Keratinocyte (primary cell): ENCODE measurements at regions not wholly inside any gene's neighbourhood (a gene's known extent, or its start where the extent isn't known, plus 50 kb on each side); places are given as distances from the start of the nearest gene placed in this dataset.

Experiments
- DNase-seq: peaks from one replicate; pipeline ENCODE4 v3.0.0-alpha.2; 2011; ENCODE audit warnings: low read depth, missing footprints, low spot score
- FAIRE-seq: peaks from 2 replicates; lab custom pipeline; 2011; peaks lifted over from hg19 to GRCh38; lab: Jason Lieb, UNC
- H2AFZ ChIP-seq: 2 replicates; pipeline ENCODE4 v1.6.0; 2012; ENCODE audit warnings: low read length, control low read depth, inconsistent platforms; ENCODE audit not compliant: control insufficient read depth
- H3K27ac ChIP-seq: 2 replicates; pipeline ENCODE4 v1.5.1; 2011; ENCODE audit warnings: low read length; ENCODE audit not compliant: control insufficient read depth, insufficient read depth
- H3K27me3 ChIP-seq: 3 replicates; pipeline ENCODE4 v1.6.0; 2011; ENCODE audit warnings: low read length; ENCODE audit not compliant: control insufficient read depth, insufficient read depth; ENCODE audit errors: extremely low read depth
- H3K36me3 ChIP-seq, 2 experiments: 2 replicates in 1 of 2; 3 replicates in 1 of 2; pipeline ENCODE4 v1.5.1; 2011; ENCODE audit warnings: low read length in 2 of 2, mild to moderate bottlenecking in 1 of 2; ENCODE audit not compliant: control insufficient read depth in 2 of 2, insufficient read depth in 2 of 2; ENCODE audit errors: extremely low read depth in 1 of 2
- H3K4me1 ChIP-seq: 3 replicates; pipeline ENCODE4 v1.5.1; 2011; ENCODE audit warnings: low read length; ENCODE audit not compliant: control insufficient read depth, insufficient read depth; ENCODE audit errors: extremely low read depth
- H3K4me2 ChIP-seq: 3 replicates; pipeline ENCODE4 v1.6.0; 2011; ENCODE audit warnings: low read depth, low read length; ENCODE audit not compliant: control insufficient read depth, insufficient read depth; ENCODE audit errors: extremely low read depth
- H3K4me3 ChIP-seq, 3 experiments: fragments of 200-600 bp in 1 of 3; sonication (generic) in 1 of 3; 2 replicates in 2 of 3; 3 replicates in 1 of 3; pipeline ENCODE4 v1.5.1; 2011 to 2016; ENCODE audit warnings: low read length in 3 of 3, mild to moderate bottlenecking in 3 of 3, control low read depth in 2 of 3, inconsistent platforms in 1 of 3, low read depth in 1 of 3, mixed read lengths in 1 of 3, mixed run types in 1 of 3, moderate library complexity in 1 of 3; ENCODE audit not compliant: control insufficient read depth in 2 of 3, insufficient read depth in 2 of 3; ENCODE audit errors: extremely low read depth in 1 of 3
- H3K79me2 ChIP-seq: 2 replicates; pipeline ENCODE4 v1.6.0; 2012; ENCODE audit warnings: low read length; ENCODE audit not compliant: control insufficient read depth, insufficient read depth
- H3K9ac ChIP-seq: 3 replicates; pipeline ENCODE4 v1.6.0; 2011; ENCODE audit warnings: low read length; ENCODE audit not compliant: control insufficient read depth, insufficient read depth; ENCODE audit errors: extremely low read depth
- H3K9me1 ChIP-seq: 3 replicates; pipeline ENCODE4 v1.6.0; 2011; ENCODE audit warnings: low read length; ENCODE audit not compliant: control insufficient read depth, insufficient read depth; ENCODE audit errors: extremely low read depth
- H3K9me3 ChIP-seq: 2 replicates; pipeline ENCODE4 v1.5.1; 2012; ENCODE audit warnings: low read depth, low read length; ENCODE audit not compliant: control insufficient read depth
- H4K20me1 ChIP-seq: 3 replicates; pipeline ENCODE4 v1.6.0; 2011; ENCODE audit warnings: low read length; ENCODE audit not compliant: control insufficient read depth, insufficient read depth; ENCODE audit errors: extremely low read depth
- EZH2 ChIP-seq: IDR thresholded peaks from one replicate; pipeline ENCODE4 v1.6.1; 2012; ENCODE audit warnings: inconsistent platforms, mild to moderate bottlenecking, low read length, moderate library complexity
- dilution Hi-C: fragments of 300-500 bp; cut with MboI; formaldehyde crosslinking; loops from one replicate; pipeline ENCODE4 v1.7.0; 2020; ENCODE audit warnings: low sequenced_read_pairs; ENCODE audit not compliant: extremely low pct_ligation_motif_present
- TF ChIP-seq, protein P1 (sequence below), 3 experiments: IDR thresholded peaks in 1 of 3; conservative IDR thresholded peaks in 1 of 3; optimal IDR thresholded peaks in 1 of 3; 2 replicates in 2 of 3; 3 replicates in 1 of 3; pipeline versions ENCODE3 to v1.5.1; 2011; ENCODE audit warnings: low read length in 3 of 3, mild to moderate bottlenecking in 3 of 3, moderate library complexity in 2 of 3, control low read depth in 1 of 3, inconsistent platforms in 1 of 3; ENCODE audit not compliant: insufficient read depth in 2 of 3; ENCODE audit errors: extremely low read depth in 1 of 3

DNA sequence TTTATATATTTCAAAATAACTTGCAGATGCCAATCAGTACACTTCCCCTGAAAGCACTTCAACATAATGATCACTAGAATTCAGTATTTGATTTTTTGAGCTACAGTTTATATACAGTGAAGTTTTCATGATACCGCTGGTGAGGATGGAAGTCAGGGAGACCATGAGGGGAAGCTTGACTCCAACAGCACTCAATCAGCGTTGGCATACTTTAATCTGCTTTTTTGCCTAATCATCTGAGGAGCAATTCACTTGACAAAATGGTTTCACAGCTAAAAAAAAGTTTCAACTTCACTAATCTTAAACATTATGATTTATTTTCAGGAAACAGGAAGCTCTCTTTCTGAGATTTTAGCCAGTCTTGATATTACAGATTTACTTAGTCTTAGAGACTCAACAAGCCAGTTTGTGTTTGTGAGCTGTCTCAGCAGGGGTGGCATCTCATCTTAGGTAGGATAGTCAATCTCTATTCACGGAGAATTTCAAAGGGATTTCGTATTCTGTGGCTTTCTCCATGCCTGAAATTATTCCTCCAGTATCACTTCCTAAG, 111.4 kb upstream of the ARRDC3 start:
- Histone ChIP-seq H2AFZ (no peak overlapping the region), H3K9me1 (no peaks in the 10 kb centered on the region), H3K4me3 (no peak overlapping the region), H4K20me1 (no peaks in the 10 kb centered on the region), H3K36me3 (no peaks in the 10 kb centered on the region), H3K4me2 (no peak overlapping the region), H3K9me3 (no peaks in the 10 kb centered on the region), H3K27me3 (no peaks in the 10 kb centered on the region), H3K4me1 (no peaks in the 10 kb centered on the region), H3K27ac (no peak overlapping the region), H3K79me2 (no peaks in the 10 kb centered on the region), H3K9ac (no peak overlapping the region)
- dilution Hi-C loops, result no loop called here
- DNase-seq, result no peak
- FAIRE-seq, result no peak
- no peak for TF ChIP-seq EZH2
- TF ChIP-seq, protein P1, sequence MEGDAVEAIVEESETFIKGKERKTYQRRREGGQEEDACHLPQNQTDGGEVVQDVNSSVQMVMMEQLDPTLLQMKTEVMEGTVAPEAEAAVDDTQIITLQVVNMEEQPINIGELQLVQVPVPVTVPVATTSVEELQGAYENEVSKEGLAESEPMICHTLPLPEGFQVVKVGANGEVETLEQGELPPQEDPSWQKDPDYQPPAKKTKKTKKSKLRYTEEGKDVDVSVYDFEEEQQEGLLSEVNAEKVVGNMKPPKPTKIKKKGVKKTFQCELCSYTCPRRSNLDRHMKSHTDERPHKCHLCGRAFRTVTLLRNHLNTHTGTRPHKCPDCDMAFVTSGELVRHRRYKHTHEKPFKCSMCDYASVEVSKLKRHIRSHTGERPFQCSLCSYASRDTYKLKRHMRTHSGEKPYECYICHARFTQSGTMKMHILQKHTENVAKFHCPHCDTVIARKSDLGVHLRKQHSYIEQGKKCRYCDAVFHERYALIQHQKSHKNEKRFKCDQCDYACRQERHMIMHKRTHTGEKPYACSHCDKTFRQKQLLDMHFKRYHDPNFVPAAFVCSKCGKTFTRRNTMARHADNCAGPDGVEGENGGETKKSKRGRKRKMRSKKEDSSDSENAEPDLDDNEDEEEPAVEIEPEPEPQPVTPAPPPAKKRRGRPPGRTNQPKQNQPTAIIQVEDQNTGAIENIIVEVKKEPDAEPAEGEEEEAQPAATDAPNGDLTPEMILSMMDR (optimal IDR thresholded peaks at IDR 0.05 in 1 of 3, IDR thresholded peaks at IDR 0.05 in 1 of 3, conservative IDR thresholded peaks at IDR 0.05 in 1 of 3; ENCODE audit: extremely low read depth in 1 of 3, insufficient read depth in 2 of 3, low read length in 3 of 3), result no peak

DNA sequence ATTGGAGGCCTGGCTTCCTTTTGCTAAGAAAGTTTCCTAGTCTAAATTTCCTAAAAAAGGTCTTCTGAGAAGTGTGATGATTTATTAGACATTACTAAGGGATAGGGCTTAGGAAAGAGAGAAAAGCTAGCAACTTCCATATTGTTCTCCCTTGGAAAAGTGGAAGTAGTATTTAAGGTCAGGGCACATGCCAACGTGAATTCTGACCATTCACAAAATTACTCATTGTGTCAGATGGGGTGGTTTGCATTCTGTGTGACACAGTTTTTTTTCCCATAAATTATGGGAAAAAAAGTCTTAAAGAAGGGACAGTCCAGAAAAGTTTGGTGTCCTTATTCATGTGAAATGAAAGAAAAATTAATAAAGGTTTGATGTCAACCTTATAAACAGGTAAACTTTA, 110.0 kb upstream of the ARRDC3 start:
- dilution Hi-C loops, result no loop called here
- Histone ChIP-seq H3K79me2 (no peaks in the 10 kb centered on the region), H3K27me3 (no peaks in the 10 kb centered on the region), H3K36me3 (no peaks in the 10 kb centered on the region), H3K4me1 (no peaks in the 10 kb centered on the region), H3K4me2 (no peak overlapping the region), H3K9me3 (no peaks in the 10 kb centered on the region), H3K4me3 (no peak overlapping the region), H3K9ac (no peak overlapping the region), H3K27ac (no peak overlapping the region), H4K20me1 (no peaks in the 10 kb centered on the region), H3K9me1 (no peaks in the 10 kb centered on the region), H2AFZ (no peak overlapping the region)
- DNase-seq (no peak), FAIRE-seq (no peak)
- TF ChIP-seq, protein P1 (optimal IDR thresholded peaks at IDR 0.05 in 1 of 3, IDR thresholded peaks at IDR 0.05 in 1 of 3, conservative IDR thresholded peaks at IDR 0.05 in 1 of 3; ENCODE audit: extremely low read depth in 1 of 3, insufficient read depth in 2 of 3, low read length in 3 of 3), result no peak
- no peak for TF ChIP-seq EZH2
